Activated T-cell treated with anti-CD3 and anti-CD28 coated beads, Interleukin-2, amount 50 U/mL, for 48 hours (primary cell): ENCODE measurements at regions not wholly inside any gene's neighbourhood (a gene's known extent, or its start where the extent isn't known, plus 50 kb on each side); places are given as distances from the start of the nearest gene placed in this dataset.

Experiments
- DNase-seq, 2 experiments: peaks; one replicate each; pipeline ENCODE4 v3.0.0-alpha.2; 2020

- no peak for DNase-seq
Measured at GRCh38 chr13:111037927-111038326, 77.2 kb upstream of the ARHGEF7 start.

- DNase-seq = no peak
Measured at GRCh38 chr13:111036665-111037064, 78.4 kb upstream of the ARHGEF7 start.

- DNase-seq = no peak
Measured at GRCh38 chr13:111035861-111036260, 79.2 kb upstream of the ARHGEF7 start.

GRCh38 chr13:111034811-111035210 lies 80.3 kb upstream of the ARHGEF7 start:
- no peak for DNase-seq

GRCh38 chr13:111033172-111034130 lies 81.7 kb upstream of the ARHGEF7 start:
- no peak for DNase-seq

- peak in 1 of 2 experiments; percentile 35 for DNase-seq
Measured at GRCh38 chr13:111031531-111031961, 83.6 kb upstream of the ARHGEF7 start.

- DNase-seq = no peak
Measured at GRCh38 chr13:111029957-111030609, 85.0 kb upstream of the ARHGEF7 start.

GRCh38 chr13:111027458-111028439 lies 87.4 kb upstream of the ARHGEF7 start:
- no peak for DNase-seq

GRCh38 chr13:111025310-111025709 lies 89.8 kb upstream of the ARHGEF7 start:
- DNase-seq = no peak

- DNase-seq = no peak
Measured at GRCh38 chr13:111022886-111023285, 92.2 kb upstream of the ARHGEF7 start.

GRCh38 chr13:111022241-111022640 lies 92.9 kb upstream of the ARHGEF7 start:
- no peak for DNase-seq

- DNase-seq = no peak
Measured at GRCh38 chr13:111021270-111021669, 93.8 kb upstream of the ARHGEF7 start.

GRCh38 chr13:111020546-111020945 lies 94.6 kb upstream of the ARHGEF7 start:
- no peak for DNase-seq

- DNase-seq = no peak
Measured at GRCh38 chr13:111020021-111020420, 95.1 kb upstream of the ARHGEF7 start.

GRCh38 chr13:111017755-111018459 lies 97.2 kb upstream of the ARHGEF7 start:
- no peak for DNase-seq

- DNase-seq = no peak
Measured at GRCh38 chr13:111013196-111013595, 98.3 kb upstream of the ANKRD10 start.

- DNase-seq = no peak
Measured at GRCh38 chr13:111011899-111012298, 97.0 kb upstream of the ANKRD10 start.

- no peak for DNase-seq
Measured at GRCh38 chr13:111008351-111008750, 93.5 kb upstream of the ANKRD10 start.

GRCh38 chr13:111007209-111007608 lies 92.3 kb upstream of the ANKRD10 start:
- no peak for DNase-seq

- no peak for DNase-seq
Measured at GRCh38 chr13:111006506-111007031, 91.7 kb upstream of the ANKRD10 start.

- DNase-seq = no peak
Measured at GRCh38 chr13:111005808-111006505, 91.1 kb upstream of the ANKRD10 start.
